ENCODE measurements at regions not wholly inside any gene's neighbourhood (a gene's known extent, or its start where the extent isn't known, plus 50 kb on each side); places are given as distances from the start of the nearest gene placed in this dataset.

DNA sequence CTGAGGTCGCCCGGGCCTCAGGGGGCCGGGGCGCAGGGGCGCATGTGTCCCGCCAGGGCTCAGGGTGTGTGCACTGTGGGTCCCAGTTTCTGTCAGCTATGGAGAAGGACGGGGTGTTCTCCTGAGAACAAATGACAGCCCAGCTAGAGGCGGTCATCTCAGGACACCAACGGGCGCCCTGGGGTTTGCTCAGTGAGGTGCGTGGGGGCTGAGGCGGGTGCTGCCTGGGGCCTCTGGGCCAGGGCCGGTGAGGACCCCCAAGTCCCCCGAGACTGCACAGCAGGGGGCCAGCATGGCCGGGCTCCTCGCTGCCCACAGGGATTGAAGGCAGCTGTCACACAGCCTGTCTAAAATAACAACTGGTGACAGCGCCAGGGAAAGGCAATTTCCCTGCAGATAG is 808.8 kb upstream of the SOX11 start:
- no peak for TF ChIP-seq ZSCAN30 (tag by site-specific recombination; IDR thresholded peaks at IDR 0.05)
- no peak for TF ChIP-seq CTCF (tag by site-specific recombination; IDR thresholded peaks at IDR 0.05)
- no peak for TF ChIP-seq YY2 (tag by site-specific recombination; IDR thresholded peaks at IDR 0.05)
- TF ChIP-seq, protein P1, sequence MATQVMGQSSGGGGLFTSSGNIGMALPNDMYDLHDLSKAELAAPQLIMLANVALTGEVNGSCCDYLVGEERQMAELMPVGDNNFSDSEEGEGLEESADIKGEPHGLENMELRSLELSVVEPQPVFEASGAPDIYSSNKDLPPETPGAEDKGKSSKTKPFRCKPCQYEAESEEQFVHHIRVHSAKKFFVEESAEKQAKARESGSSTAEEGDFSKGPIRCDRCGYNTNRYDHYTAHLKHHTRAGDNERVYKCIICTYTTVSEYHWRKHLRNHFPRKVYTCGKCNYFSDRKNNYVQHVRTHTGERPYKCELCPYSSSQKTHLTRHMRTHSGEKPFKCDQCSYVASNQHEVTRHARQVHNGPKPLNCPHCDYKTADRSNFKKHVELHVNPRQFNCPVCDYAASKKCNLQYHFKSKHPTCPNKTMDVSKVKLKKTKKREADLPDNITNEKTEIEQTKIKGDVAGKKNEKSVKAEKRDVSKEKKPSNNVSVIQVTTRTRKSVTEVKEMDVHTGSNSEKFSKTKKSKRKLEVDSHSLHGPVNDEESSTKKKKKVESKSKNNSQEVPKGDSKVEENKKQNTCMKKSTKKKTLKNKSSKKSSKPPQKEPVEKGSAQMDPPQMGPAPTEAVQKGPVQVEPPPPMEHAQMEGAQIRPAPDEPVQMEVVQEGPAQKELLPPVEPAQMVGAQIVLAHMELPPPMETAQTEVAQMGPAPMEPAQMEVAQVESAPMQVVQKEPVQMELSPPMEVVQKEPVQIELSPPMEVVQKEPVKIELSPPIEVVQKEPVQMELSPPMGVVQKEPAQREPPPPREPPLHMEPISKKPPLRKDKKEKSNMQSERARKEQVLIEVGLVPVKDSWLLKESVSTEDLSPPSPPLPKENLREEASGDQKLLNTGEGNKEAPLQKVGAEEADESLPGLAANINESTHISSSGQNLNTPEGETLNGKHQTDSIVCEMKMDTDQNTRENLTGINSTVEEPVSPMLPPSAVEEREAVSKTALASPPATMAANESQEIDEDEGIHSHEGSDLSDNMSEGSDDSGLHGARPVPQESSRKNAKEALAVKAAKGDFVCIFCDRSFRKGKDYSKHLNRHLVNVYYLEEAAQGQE (tag by site-specific recombination; IDR thresholded peaks at IDR 0.05): no peak
